ENCODE measurements at regions not wholly inside any gene's neighbourhood (a gene's known extent, or its start where the extent isn't known, plus 50 kb on each side); places are given as distances from the start of the nearest gene placed in this dataset.

GRCh38 chr3:110851736-110852135 lies 219.9 kb upstream of the NECTIN3 start:
- H3K36me3 ChIP-seq (ENCODE audit: control insufficient read depth in 4 of 4, insufficient read depth in 4 of 4, low read length in 3 of 4): no peaks in the 10 kb centered on the region
- ChIA-PET POLR2A (no interaction called here), CTCF (no interaction called here)
- no peaks in the 10 kb centered on the region for H3K4me1 ChIP-seq (ENCODE audit: control extremely low read depth in 1 of 4, control insufficient read depth in 4 of 4, insufficient read depth in 4 of 4, low read length in 3 of 4)
- H3K9me3 ChIP-seq (ENCODE audit: control extremely low read depth in 1 of 5, control insufficient read depth in 4 of 5, insufficient read depth in 2 of 5, low read depth in 1 of 5, low read length in 4 of 5): no peaks in the 10 kb centered on the region
- no peak overlapping the region for H3K4me3 ChIP-seq (ENCODE audit: control insufficient read depth in 1 of 7, extremely low read depth in 1 of 7, insufficient read depth in 4 of 7, low read depth in 2 of 7, low read length in 6 of 7)
- no peaks in the 10 kb centered on the region for H3K27me3 ChIP-seq (replicated peaks in 2 of 5; ENCODE audit: control insufficient read depth in 4 of 5, insufficient read depth in 5 of 5, low read length in 4 of 5)
- no peak for DNase-seq
- H3K27ac ChIP-seq (ENCODE audit: insufficient read depth in 1 of 2, low read depth in 1 of 2, low read length in 2 of 2, poor library complexity in 1 of 2, severe bottlenecking in 2 of 2): no peak overlapping the region

- H3K9me3 ChIP-seq (ENCODE audit: control extremely low read depth in 1 of 5, control insufficient read depth in 4 of 5, insufficient read depth in 2 of 5, low read depth in 1 of 5, low read length in 4 of 5): no peaks in the 10 kb centered on the region
- ChIA-PET CTCF (no interaction called here), POLR2A (no interaction called here)
- no peak overlapping the region for H3K4me3 ChIP-seq (ENCODE audit: control insufficient read depth in 1 of 7, extremely low read depth in 1 of 7, insufficient read depth in 4 of 7, low read depth in 2 of 7, low read length in 6 of 7)
- no peaks in the 10 kb centered on the region for H3K36me3 ChIP-seq (ENCODE audit: control insufficient read depth in 4 of 4, insufficient read depth in 4 of 4, low read length in 3 of 4)
- no peak overlapping the region for H3K27ac ChIP-seq (ENCODE audit: insufficient read depth in 1 of 2, low read depth in 1 of 2, low read length in 2 of 2, poor library complexity in 1 of 2, severe bottlenecking in 2 of 2)
- WGBS (ENCODE audit: insufficient coverage): 93% methylated on average over 1 of the region's 2 CpGs
- no peaks in the 10 kb centered on the region for H3K4me1 ChIP-seq (ENCODE audit: control extremely low read depth in 1 of 4, control insufficient read depth in 4 of 4, insufficient read depth in 4 of 4, low read length in 3 of 4)
- H3K27me3 ChIP-seq (replicated peaks in 2 of 5; ENCODE audit: control insufficient read depth in 4 of 5, insufficient read depth in 5 of 5, low read length in 4 of 5): no peaks in the 10 kb centered on the region
- DNase-seq: no peak
Observed at GRCh38 chr3:110855207-110855606, 216.4 kb upstream of the NECTIN3 start.

DNA sequence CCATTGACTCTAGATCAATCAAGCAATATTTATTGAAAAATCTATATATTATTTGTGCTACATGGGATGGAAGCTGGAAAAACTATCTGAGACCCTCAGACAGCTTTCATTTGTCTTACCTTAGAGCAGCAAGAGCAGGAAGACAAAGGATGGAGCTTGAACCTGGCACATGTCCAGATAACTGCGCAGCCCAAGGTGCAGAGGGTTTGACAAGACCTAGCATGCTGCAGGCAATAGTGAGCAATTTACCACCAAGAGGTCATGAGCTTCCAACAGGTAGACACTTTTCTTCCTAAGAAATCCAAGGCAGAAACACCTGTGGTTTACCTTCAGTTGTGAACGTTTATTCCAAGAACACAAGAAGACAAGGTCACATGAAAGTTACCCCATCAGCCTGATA lies 214.7 kb upstream of the NECTIN3 start:
- no peak overlapping the region for H3K27ac ChIP-seq (ENCODE audit: insufficient read depth in 1 of 2, low read depth in 1 of 2, low read length in 2 of 2, poor library complexity in 1 of 2, severe bottlenecking in 2 of 2)
- 100% methylated on average over 1 of the region's 2 CpGs for WGBS (ENCODE audit: insufficient coverage)
- CTCF ChIA-PET: no interaction called here

GRCh38 chr3:110858549-110858948 lies 213.1 kb upstream of the NECTIN3 start:
- Histone ChIP-seq H3K36me3 (ENCODE audit: control insufficient read depth in 4 of 4, insufficient read depth in 4 of 4, low read length in 3 of 4) (no peaks in the 10 kb centered on the region), H3K4me1 (ENCODE audit: control extremely low read depth in 1 of 4, control insufficient read depth in 4 of 4, insufficient read depth in 4 of 4, low read length in 3 of 4) (no peaks in the 10 kb centered on the region), H3K27me3 (replicated peaks in 2 of 5; ENCODE audit: control insufficient read depth in 4 of 5, insufficient read depth in 5 of 5, low read length in 4 of 5) (no peaks in the 10 kb centered on the region), H3K27ac (ENCODE audit: insufficient read depth in 1 of 2, low read depth in 1 of 2, low read length in 2 of 2, poor library complexity in 1 of 2, severe bottlenecking in 2 of 2) (no peak overlapping the region), H3K9me3 (ENCODE audit: control extremely low read depth in 1 of 5, control insufficient read depth in 4 of 5, insufficient read depth in 2 of 5, low read depth in 1 of 5, low read length in 4 of 5) (no peaks in the 10 kb centered on the region), H3K4me3 (ENCODE audit: control insufficient read depth in 1 of 7, extremely low read depth in 1 of 7, insufficient read depth in 4 of 7, low read depth in 2 of 7, low read length in 6 of 7) (no peak overlapping the region)
- POLR2A ChIA-PET: no interaction called here
- CTCF ChIA-PET: no interaction called here
- WGBS (ENCODE audit: insufficient coverage): 100% methylated on average over 1 of the region's 4 CpGs
- DNase-seq: no peak

More for the DNA sequence above, 214.7 kb upstream of the NECTIN3 start:
- H3K27me3 ChIP-seq (replicated peaks in 2 of 5; ENCODE audit: control insufficient read depth in 4 of 5, insufficient read depth in 5 of 5, low read length in 4 of 5): no peaks in the 10 kb centered on the region
- POLR2A ChIA-PET: no interaction called here
- H3K9me3 ChIP-seq (ENCODE audit: control extremely low read depth in 1 of 5, control insufficient read depth in 4 of 5, insufficient read depth in 2 of 5, low read depth in 1 of 5, low read length in 4 of 5): no peaks in the 10 kb centered on the region
- DNase-seq: no peak
- H3K4me3 ChIP-seq (ENCODE audit: control insufficient read depth in 1 of 7, extremely low read depth in 1 of 7, insufficient read depth in 4 of 7, low read depth in 2 of 7, low read length in 6 of 7): no peak overlapping the region
- H3K36me3 ChIP-seq (ENCODE audit: control insufficient read depth in 4 of 4, insufficient read depth in 4 of 4, low read length in 3 of 4): no peaks in the 10 kb centered on the region
- no peaks in the 10 kb centered on the region for H3K4me1 ChIP-seq (ENCODE audit: control extremely low read depth in 1 of 4, control insufficient read depth in 4 of 4, insufficient read depth in 4 of 4, low read length in 3 of 4)

DNA sequence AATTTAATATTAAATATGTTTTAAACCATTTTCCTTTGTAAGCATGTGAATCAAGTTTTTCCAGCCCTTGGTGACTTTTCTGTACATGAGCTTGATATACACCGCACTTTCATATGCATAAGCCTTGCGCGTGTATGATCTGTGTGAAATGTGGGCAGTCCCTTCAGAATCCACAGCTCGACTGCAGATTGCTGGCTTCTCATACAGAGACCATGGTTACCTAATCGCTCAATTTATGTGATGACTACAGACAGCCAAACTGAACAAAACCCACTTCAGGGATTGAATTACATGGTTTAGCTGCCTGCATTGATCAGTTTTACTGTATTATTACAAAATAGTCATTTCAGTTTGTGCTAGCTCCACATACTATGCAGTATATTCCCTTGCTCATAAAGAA lies 212.3 kb upstream of the NECTIN3 start:
- Histone ChIP-seq H3K36me3 (ENCODE audit: control insufficient read depth in 4 of 4, insufficient read depth in 4 of 4, low read length in 3 of 4) (no peaks in the 10 kb centered on the region), H3K27ac (ENCODE audit: insufficient read depth in 1 of 2, low read depth in 1 of 2, low read length in 2 of 2, poor library complexity in 1 of 2, severe bottlenecking in 2 of 2) (no peak overlapping the region), H3K4me1 (ENCODE audit: control extremely low read depth in 1 of 4, control insufficient read depth in 4 of 4, insufficient read depth in 4 of 4, low read length in 3 of 4) (no peaks in the 10 kb centered on the region), H3K9me3 (ENCODE audit: control extremely low read depth in 1 of 5, control insufficient read depth in 4 of 5, insufficient read depth in 2 of 5, low read depth in 1 of 5, low read length in 4 of 5) (no peaks in the 10 kb centered on the region), H3K27me3 (replicated peaks in 2 of 5; ENCODE audit: control insufficient read depth in 4 of 5, insufficient read depth in 5 of 5, low read length in 4 of 5) (no peaks in the 10 kb centered on the region), H3K4me3 (ENCODE audit: control insufficient read depth in 1 of 7, extremely low read depth in 1 of 7, insufficient read depth in 4 of 7, low read depth in 2 of 7, low read length in 6 of 7) (no peak overlapping the region)
- CTCF ChIA-PET: no interaction called here
- POLR2A ChIA-PET: no interaction called here
- no peak for DNase-seq
- 100% methylated on average over 5 of the region's 5 CpGs for WGBS (ENCODE audit: insufficient coverage)

- H3K27ac ChIP-seq (ENCODE audit: insufficient read depth in 1 of 2, low read depth in 1 of 2, low read length in 2 of 2, poor library complexity in 1 of 2, severe bottlenecking in 2 of 2): no peak overlapping the region
- CTCF ChIA-PET: no interaction called here
Observed at GRCh38 chr3:110859993-110860392, 211.6 kb upstream of the NECTIN3 start.

DNA sequence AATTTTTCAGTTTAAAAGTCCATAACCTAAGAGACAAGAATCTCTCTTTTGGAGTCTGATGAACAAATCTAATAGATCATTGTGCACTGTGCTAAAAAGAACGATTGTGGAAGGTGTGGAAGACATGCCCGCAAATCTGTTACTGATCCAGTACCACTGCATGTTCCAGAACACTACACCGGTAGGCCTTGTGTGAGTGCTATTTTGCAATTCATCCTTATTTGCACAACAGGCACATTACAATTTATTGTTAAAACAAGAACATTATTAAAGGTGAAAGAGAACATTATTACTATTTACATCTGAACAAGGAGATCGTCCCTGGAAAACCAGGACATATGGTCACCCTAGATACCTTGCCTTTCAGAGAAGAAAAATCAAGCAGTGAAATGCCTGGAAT lies 205.7 kb upstream of the NECTIN3 start:
- H3K4me1 ChIP-seq (ENCODE audit: control extremely low read depth in 1 of 4, control insufficient read depth in 4 of 4, insufficient read depth in 4 of 4, low read length in 3 of 4): no peaks in the 10 kb centered on the region
- ChIA-PET POLR2A (no interaction called here), CTCF (no interaction called here)
- H3K27me3 ChIP-seq (replicated peaks in 2 of 5; ENCODE audit: control insufficient read depth in 4 of 5, insufficient read depth in 5 of 5, low read length in 4 of 5): no peaks in the 10 kb centered on the region
- H3K4me3 ChIP-seq (ENCODE audit: control insufficient read depth in 1 of 7, extremely low read depth in 1 of 7, insufficient read depth in 4 of 7, low read depth in 2 of 7, low read length in 6 of 7): no peak overlapping the region
- H3K27ac ChIP-seq (ENCODE audit: insufficient read depth in 1 of 2, low read depth in 1 of 2, low read length in 2 of 2, poor library complexity in 1 of 2, severe bottlenecking in 2 of 2): no peak overlapping the region
- no peaks in the 10 kb centered on the region for H3K9me3 ChIP-seq (ENCODE audit: control extremely low read depth in 1 of 5, control insufficient read depth in 4 of 5, insufficient read depth in 2 of 5, low read depth in 1 of 5, low read length in 4 of 5)
- 94% methylated on average over 2 of the region's 4 CpGs for WGBS (ENCODE audit: insufficient coverage)
- H3K36me3 ChIP-seq (ENCODE audit: control insufficient read depth in 4 of 4, insufficient read depth in 4 of 4, low read length in 3 of 4): no peaks in the 10 kb centered on the region
- DNase-seq: no peak

More at GRCh38 chr3:110859993-110860392, 211.6 kb upstream of the NECTIN3 start:
- Histone ChIP-seq H3K9me3 (ENCODE audit: control extremely low read depth in 1 of 5, control insufficient read depth in 4 of 5, insufficient read depth in 2 of 5, low read depth in 1 of 5, low read length in 4 of 5) (no peaks in the 10 kb centered on the region), H3K4me1 (ENCODE audit: control extremely low read depth in 1 of 4, control insufficient read depth in 4 of 4, insufficient read depth in 4 of 4, low read length in 3 of 4) (no peaks in the 10 kb centered on the region), H3K4me3 (ENCODE audit: control insufficient read depth in 1 of 7, extremely low read depth in 1 of 7, insufficient read depth in 4 of 7, low read depth in 2 of 7, low read length in 6 of 7) (no peak overlapping the region), H3K27me3 (replicated peaks in 2 of 5; ENCODE audit: control insufficient read depth in 4 of 5, insufficient read depth in 5 of 5, low read length in 4 of 5) (no peaks in the 10 kb centered on the region), H3K36me3 (ENCODE audit: control insufficient read depth in 4 of 4, insufficient read depth in 4 of 4, low read length in 3 of 4) (no peaks in the 10 kb centered on the region)
- DNase-seq: no peak
- POLR2A ChIA-PET: no interaction called here
- 100% methylated on average over 1 of the region's 4 CpGs for WGBS (ENCODE audit: insufficient coverage)

DNA sequence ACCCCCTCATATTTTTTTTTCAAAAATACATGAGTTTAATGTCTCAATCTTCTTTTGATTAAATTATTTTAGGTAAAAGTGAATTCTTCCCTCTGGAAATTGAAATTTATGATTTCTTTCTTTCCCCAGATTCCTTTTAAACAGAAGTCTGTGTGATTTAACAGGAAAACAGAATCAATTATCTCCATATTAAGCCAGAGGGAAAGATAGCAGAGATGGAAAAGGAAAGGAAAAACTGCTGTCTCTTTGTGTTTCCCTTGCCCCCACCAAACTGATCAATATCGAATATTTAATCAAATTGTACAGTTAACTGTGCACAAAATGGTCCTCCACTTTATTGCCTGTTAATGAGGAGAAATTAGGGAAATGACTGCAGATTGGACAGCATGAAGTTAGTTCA lies 203.5 kb upstream of the NECTIN3 start:
- Histone ChIP-seq H3K9me3 (ENCODE audit: control extremely low read depth in 1 of 5, control insufficient read depth in 4 of 5, insufficient read depth in 2 of 5, low read depth in 1 of 5, low read length in 4 of 5) (no peaks in the 10 kb centered on the region), H3K4me1 (ENCODE audit: control extremely low read depth in 1 of 4, control insufficient read depth in 4 of 4, insufficient read depth in 4 of 4, low read length in 3 of 4) (no peaks in the 10 kb centered on the region), H3K4me3 (ENCODE audit: control insufficient read depth in 1 of 7, extremely low read depth in 1 of 7, insufficient read depth in 4 of 7, low read depth in 2 of 7, low read length in 6 of 7) (no peak overlapping the region), H3K36me3 (ENCODE audit: control insufficient read depth in 4 of 4, insufficient read depth in 4 of 4, low read length in 3 of 4) (no peaks in the 10 kb centered on the region), H3K27me3 (replicated peaks in 2 of 5; ENCODE audit: control insufficient read depth in 4 of 5, insufficient read depth in 5 of 5, low read length in 4 of 5) (no peaks in the 10 kb centered on the region), H3K27ac (ENCODE audit: insufficient read depth in 1 of 2, low read depth in 1 of 2, low read length in 2 of 2, poor library complexity in 1 of 2, severe bottlenecking in 2 of 2) (no peak overlapping the region)
- ChIA-PET POLR2A (no interaction called here), CTCF (no interaction called here)
- no CpG with 5 or more reads among the region's 1 CpG for WGBS (ENCODE audit: insufficient coverage)
- no peak for DNase-seq

Data from common myeloid progenitor, CD34-positive (primary cell).